ENCODE measurements at regions not wholly inside any gene's neighbourhood (a gene's known extent, or its start where the extent isn't known, plus 50 kb on each side); places are given as distances from the start of the nearest gene placed in this dataset.

- no peak overlapping the region for H3K4me3 ChIP-seq (ENCODE audit: low read depth, low read length)
- no peak for TF ChIP-seq CTCF (IDR thresholded peaks at IDR 0.05; ENCODE audit: insufficient read depth, low read length, severe bottlenecking)
- FAIRE-seq (no peak), DNase-seq (ENCODE audit: low read depth) (no peak)
- no peaks in the 10 kb centered on the region for H3K36me3 ChIP-seq (ENCODE audit: control insufficient read depth, insufficient read depth, low read length)
- no peaks in the 10 kb centered on the region for H3K27me3 ChIP-seq (ENCODE audit: control insufficient read depth, insufficient read depth, low read length)
Observed at GRCh38 chr1:194056169-194056568, 869.8 kb upstream of the B3GALT2 start.

- no peak for TF ChIP-seq CTCF (IDR thresholded peaks at IDR 0.05; ENCODE audit: insufficient read depth, low read length, severe bottlenecking)
- FAIRE-seq: no peak
Observed at GRCh38 chr1:194055536-194055935, 869.1 kb upstream of the B3GALT2 start.

GRCh38 chr1:194052514-194053338, 866.3 kb upstream of the B3GALT2 start:
- Histone ChIP-seq H3K36me3 (ENCODE audit: control insufficient read depth, insufficient read depth, low read length) (no peaks in the 10 kb centered on the region), H3K4me3 (ENCODE audit: low read depth, low read length) (no peak overlapping the region), H3K27me3 (ENCODE audit: control insufficient read depth, insufficient read depth, low read length) (no peaks in the 10 kb centered on the region)
- DNase-seq (ENCODE audit: low read depth): no peak
- TF ChIP-seq CTCF (IDR thresholded peaks at IDR 0.05; ENCODE audit: insufficient read depth, low read length, severe bottlenecking): no peak
- FAIRE-seq: no peak

More at GRCh38 chr1:194055536-194055935, 869.1 kb upstream of the B3GALT2 start:
- no peak for DNase-seq (ENCODE audit: low read depth)
- no peaks in the 10 kb centered on the region for H3K36me3 ChIP-seq (ENCODE audit: control insufficient read depth, insufficient read depth, low read length)
- H3K27me3 ChIP-seq (ENCODE audit: control insufficient read depth, insufficient read depth, low read length): no peaks in the 10 kb centered on the region
- no peak overlapping the region for H3K4me3 ChIP-seq (ENCODE audit: low read depth, low read length)

GRCh38 chr1:194047921-194048320, 861.5 kb upstream of the B3GALT2 start:
- Histone ChIP-seq H3K36me3 (ENCODE audit: control insufficient read depth, insufficient read depth, low read length) (no peaks in the 10 kb centered on the region), H3K27me3 (ENCODE audit: control insufficient read depth, insufficient read depth, low read length) (no peaks in the 10 kb centered on the region), H3K4me3 (ENCODE audit: low read depth, low read length) (no peak overlapping the region)
- no peak for DNase-seq (ENCODE audit: low read depth)
- no peak for TF ChIP-seq CTCF (IDR thresholded peaks at IDR 0.05; ENCODE audit: insufficient read depth, low read length, severe bottlenecking)
- FAIRE-seq: no peak

GRCh38 chr1:194047206-194047605, 860.8 kb upstream of the B3GALT2 start:
- no peak overlapping the region for H3K4me3 ChIP-seq (ENCODE audit: low read depth, low read length)
- TF ChIP-seq CTCF (IDR thresholded peaks at IDR 0.05; ENCODE audit: insufficient read depth, low read length, severe bottlenecking): no peak
- no peaks in the 10 kb centered on the region for H3K27me3 ChIP-seq (ENCODE audit: control insufficient read depth, insufficient read depth, low read length)
- no peaks in the 10 kb centered on the region for H3K36me3 ChIP-seq (ENCODE audit: control insufficient read depth, insufficient read depth, low read length)
- no peak for DNase-seq (ENCODE audit: low read depth)
- no peak for FAIRE-seq

GRCh38 chr1:194045416-194045815, 859.0 kb upstream of the B3GALT2 start:
- no peak for FAIRE-seq
- Histone ChIP-seq H3K36me3 (ENCODE audit: control insufficient read depth, insufficient read depth, low read length) (no peaks in the 10 kb centered on the region), H3K4me3 (ENCODE audit: low read depth, low read length) (no peak overlapping the region), H3K27me3 (ENCODE audit: control insufficient read depth, insufficient read depth, low read length) (no peaks in the 10 kb centered on the region)
- DNase-seq (ENCODE audit: low read depth): peak; percentile 79
- no peak for TF ChIP-seq CTCF (IDR thresholded peaks at IDR 0.05; ENCODE audit: insufficient read depth, low read length, severe bottlenecking)

Measured in bronchial epithelial cell (primary cell).